Osteocyte (in vitro differentiated cells): ENCODE measurements at regions not wholly inside any gene's neighbourhood (a gene's known extent, or its start where the extent isn't known, plus 50 kb on each side); places are given as distances from the start of the nearest gene placed in this dataset.

Source experiments
- DNase-seq: peaks from one replicate; pipeline ENCODE4 v3.0.0; 2021; ENCODE audit warnings: mixed read lengths; ENCODE audit not compliant: unreplicated experiment; ENCODE audit errors: extremely low spot score
- H3K27ac Mint-ChIP-seq: one replicate; pipeline ENCODE4 v1.8.0; 2021; ENCODE audit warnings: mild to moderate bottlenecking, mixed read lengths; ENCODE audit not compliant: unreplicated experiment
- H3K27me3 Mint-ChIP-seq: one replicate; pipeline ENCODE4 v1.8.0; 2021; ENCODE audit warnings: mixed read lengths; ENCODE audit not compliant: unreplicated experiment
- H3K36me3 Mint-ChIP-seq: one replicate; pipeline ENCODE4 v1.8.0; 2021; ENCODE audit warnings: mixed read lengths; ENCODE audit not compliant: unreplicated experiment
- H3K4me1 Mint-ChIP-seq: one replicate; pipeline ENCODE4 v1.8.0; 2021; ENCODE audit warnings: mixed read lengths; ENCODE audit not compliant: unreplicated experiment
- H3K4me3 Mint-ChIP-seq: one replicate; pipeline ENCODE4 v1.8.0; 2021; ENCODE audit warnings: mild to moderate bottlenecking, moderate library complexity, mixed read lengths; ENCODE audit not compliant: unreplicated experiment
- H3K9me3 Mint-ChIP-seq: one replicate; pipeline ENCODE4 v1.8.0; 2021; ENCODE audit warnings: mixed read lengths; ENCODE audit not compliant: unreplicated experiment
- CTCF ChIP-seq: fragments of 200-600 bp; sonication (generic); IDR thresholded peaks from 2 replicates; pipeline ENCODE4 v1.5.0; 2021; ENCODE audit warnings: antibody characterized with exemption, mild to moderate bottlenecking, moderate library complexity

- Mint-ChIP-seq H3K4me3 (no peak overlapping the region), H3K27ac (no peak overlapping the region), H3K9me3 (no peaks in the 10 kb centered on the region), H3K27me3 (no peaks in the 10 kb centered on the region), H3K36me3 (no peaks in the 10 kb centered on the region), H3K4me1 (no peaks in the 10 kb centered on the region)
- no peak for DNase-seq
- TF ChIP-seq CTCF: no peak
Measured at GRCh38 chr2:76567478-76567877, 856.8 kb upstream of the GCFC2 start.

GRCh38 chr2:76564734-76565133 is 854.0 kb upstream of the GCFC2 start:
- Mint-ChIP-seq H3K4me3 (no peak overlapping the region), H3K9me3 (no peaks in the 10 kb centered on the region), H3K36me3 (no peaks in the 10 kb centered on the region), H3K4me1 (no peaks in the 10 kb centered on the region), H3K27ac (no peak overlapping the region), H3K27me3 (no peaks in the 10 kb centered on the region)
- TF ChIP-seq CTCF: no peak
- no peak for DNase-seq

- no peak overlapping the region for H3K27ac Mint-ChIP-seq
- H3K36me3 Mint-ChIP-seq: no peaks in the 10 kb centered on the region
- H3K27me3 Mint-ChIP-seq: no peaks in the 10 kb centered on the region
- no peaks in the 10 kb centered on the region for H3K9me3 Mint-ChIP-seq
- H3K4me3 Mint-ChIP-seq: no peak overlapping the region
- TF ChIP-seq CTCF: no peak
- no peak for DNase-seq
- H3K4me1 Mint-ChIP-seq: no peaks in the 10 kb centered on the region
Measured at GRCh38 chr2:76563730-76564129, 853.0 kb upstream of the GCFC2 start.

- no peaks in the 10 kb centered on the region for H3K4me1 Mint-ChIP-seq
- no peak for TF ChIP-seq CTCF
- no peaks in the 10 kb centered on the region for H3K27me3 Mint-ChIP-seq
- DNase-seq: no peak
- H3K36me3 Mint-ChIP-seq: no peaks in the 10 kb centered on the region
- H3K4me3 Mint-ChIP-seq: no peak overlapping the region
- H3K9me3 Mint-ChIP-seq: no peaks in the 10 kb centered on the region
- H3K27ac Mint-ChIP-seq: no peak overlapping the region
Measured at GRCh38 chr2:76558157-76558556, 847.4 kb upstream of the GCFC2 start.

- Mint-ChIP-seq H3K4me1 (no peaks in the 10 kb centered on the region), H3K27me3 (no peaks in the 10 kb centered on the region), H3K9me3 (no peaks in the 10 kb centered on the region), H3K27ac (no peak overlapping the region), H3K36me3 (no peaks in the 10 kb centered on the region), H3K4me3 (no peak overlapping the region)
- DNase-seq: no peak
- no peak for TF ChIP-seq CTCF
Measured at GRCh38 chr2:76556018-76556417, 845.3 kb upstream of the GCFC2 start.
